Skin epidermis (tissue), 12 donors: ENCODE measurements at regions not wholly inside any gene's neighbourhood (a gene's known extent, or its start where the extent isn't known, plus 50 kb on each side); places are given as distances from the start of the nearest gene placed in this dataset.
"Not testable (repeated sequence)": the region's sequence is repeated elsewhere in the genome, so short reads cannot be mapped to it uniquely, and the experiment has no call there.

Experiments
- H3K27ac ChIP-seq, 21 experiments: fragments of 200-600 bp; sonication (generic) in 11 of 21; one replicate each; pipeline ENCODE4 v1.5.0; 2020; ENCODE audit warnings: mild to moderate bottlenecking in 3 of 21, inconsistent platforms in 2 of 21, moderate library complexity in 2 of 21
- H3K4me3 ChIP-seq, 7 experiments: fragments of 200-600 bp; sonication (generic) in 2 of 7; one replicate each; pipeline ENCODE4 v1.5.0; 2020; ENCODE audit warnings: inconsistent platforms in 2 of 7, mild to moderate bottlenecking in 2 of 7, moderate library complexity in 1 of 7

GRCh38 chr6:133092771-133093170 is 148.4 kb upstream of the EYA4 start:
- Histone ChIP-seq H3K4me3 (no peak overlapping the region), H3K27ac (no peak overlapping the region)

GRCh38 chr6:133093211-133093610 is 147.9 kb upstream of the EYA4 start:
- H3K4me3 ChIP-seq, H3K27ac ChIP-seq: not testable (repeated sequence)

GRCh38 chr6:133093956-133094355 is 147.2 kb upstream of the EYA4 start:
- Histone ChIP-seq H3K4me3 (no peak overlapping the region), H3K27ac (no peak overlapping the region)

- no peak overlapping the region for H3K4me3 ChIP-seq
- no peak overlapping the region for H3K27ac ChIP-seq
Measured at GRCh38 chr6:133097208-133097607, 143.9 kb upstream of the EYA4 start.

DNA sequence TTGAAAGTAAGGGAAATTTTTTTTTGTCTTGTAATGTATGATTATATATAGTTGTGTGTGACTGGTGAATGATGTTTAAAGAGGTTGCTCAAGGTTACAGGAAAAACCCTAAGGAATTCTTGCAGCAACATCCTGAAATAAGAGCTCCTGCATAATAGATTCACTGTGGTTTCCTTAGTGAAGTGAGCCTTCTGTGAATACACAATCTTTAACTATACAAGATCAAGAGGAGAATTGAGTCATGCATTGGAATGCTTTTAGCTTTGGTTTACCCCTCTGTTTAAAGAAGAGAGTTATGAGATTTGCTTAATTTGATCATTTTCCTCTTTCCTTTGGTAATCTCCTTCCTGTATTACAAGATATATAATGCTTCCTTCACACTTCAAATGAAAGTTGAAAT is 141.6 kb upstream of the EYA4 start:
- no peak overlapping the region for H3K4me3 ChIP-seq
- H3K27ac ChIP-seq = no peak overlapping the region

GRCh38 chr6:133100865-133101264 is 140.3 kb upstream of the EYA4 start:
- no peak overlapping the region for H3K27ac ChIP-seq
- no peak overlapping the region for H3K4me3 ChIP-seq

GRCh38 chr6:133101790-133102189 is 139.4 kb upstream of the EYA4 start:
- Histone ChIP-seq H3K4me3 (no peak overlapping the region), H3K27ac (no peak overlapping the region)

GRCh38 chr6:133106934-133107333 is 134.2 kb upstream of the EYA4 start:
- Histone ChIP-seq H3K4me3 (no peak overlapping the region), H3K27ac (no peak overlapping the region)

- Histone ChIP-seq H3K4me3 (no peak overlapping the region), H3K27ac (no peak overlapping the region)
Measured at GRCh38 chr6:133108419-133108818, 132.7 kb upstream of the EYA4 start.

GRCh38 chr6:133114973-133115372 is 126.2 kb upstream of the EYA4 start:
- Histone ChIP-seq H3K27ac (no peak overlapping the region), H3K4me3 (no peak overlapping the region)

DNA sequence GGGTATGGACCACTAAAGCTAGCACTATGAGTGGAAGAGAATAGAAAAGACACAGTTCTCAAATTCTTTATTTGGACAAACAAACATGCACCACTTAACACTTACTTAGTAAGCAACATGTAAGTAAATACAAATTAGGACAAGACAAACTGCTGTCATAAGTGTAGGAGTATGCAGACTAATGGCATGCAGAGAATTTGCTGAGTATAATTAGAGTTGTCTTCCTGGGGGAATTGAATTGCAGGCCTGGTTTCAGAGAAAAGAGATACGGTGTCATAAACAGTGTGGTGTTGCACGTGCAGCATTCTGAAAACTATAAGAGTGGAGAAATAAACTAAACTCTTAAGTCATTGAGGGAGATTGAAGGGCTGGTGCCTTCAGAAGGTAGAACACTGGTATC is 125.2 kb upstream of the EYA4 start:
- H3K4me3 ChIP-seq = no peak overlapping the region
- H3K27ac ChIP-seq = no peak overlapping the region

DNA sequence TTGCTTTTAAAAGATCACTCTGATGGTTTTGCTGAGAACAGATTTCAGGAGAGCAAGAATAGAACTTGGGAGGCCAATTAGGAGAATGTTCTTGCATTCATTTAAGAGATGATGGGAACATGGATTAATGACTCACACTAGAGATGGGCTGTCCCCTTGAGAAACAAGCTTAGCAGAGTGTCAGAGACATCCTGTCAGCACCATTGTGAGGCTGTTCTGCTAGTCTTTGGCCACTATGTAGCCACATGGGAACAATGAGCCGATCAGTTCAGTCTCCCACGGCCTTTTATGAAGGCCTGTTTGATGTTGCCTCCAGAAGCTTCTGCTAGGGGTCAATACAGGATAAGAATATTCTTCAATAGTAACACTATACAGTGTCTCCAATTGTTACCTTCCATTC is 113.0 kb upstream of the EYA4 start:
- H3K4me3 ChIP-seq = no peak overlapping the region
- H3K27ac ChIP-seq = no peak overlapping the region

DNA sequence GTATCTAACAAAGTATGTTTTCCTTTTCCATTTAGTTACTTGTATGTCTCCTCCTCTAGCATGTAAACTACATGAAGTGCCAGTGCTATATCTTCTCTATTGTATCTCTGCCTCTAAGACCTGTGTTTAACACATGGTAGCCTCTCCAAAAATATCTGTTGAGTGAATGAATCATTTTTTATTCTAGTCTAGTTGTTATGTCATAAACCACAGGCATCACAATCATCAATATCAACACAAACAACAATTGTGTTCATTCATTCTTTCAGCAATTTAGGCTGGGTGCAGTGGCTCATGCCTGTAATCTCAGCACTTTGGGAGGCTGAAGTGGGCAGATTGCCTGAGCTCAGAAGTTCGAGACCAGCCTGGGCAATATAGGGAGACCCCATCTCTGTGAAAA is 111.6 kb upstream of the EYA4 start:
- H3K27ac ChIP-seq = no peak overlapping the region
- no peak overlapping the region for H3K4me3 ChIP-seq

- Histone ChIP-seq H3K4me3 (no peak overlapping the region), H3K27ac (no peak overlapping the region)
Measured at GRCh38 chr6:133130863-133131262, 110.3 kb upstream of the EYA4 start.

DNA sequence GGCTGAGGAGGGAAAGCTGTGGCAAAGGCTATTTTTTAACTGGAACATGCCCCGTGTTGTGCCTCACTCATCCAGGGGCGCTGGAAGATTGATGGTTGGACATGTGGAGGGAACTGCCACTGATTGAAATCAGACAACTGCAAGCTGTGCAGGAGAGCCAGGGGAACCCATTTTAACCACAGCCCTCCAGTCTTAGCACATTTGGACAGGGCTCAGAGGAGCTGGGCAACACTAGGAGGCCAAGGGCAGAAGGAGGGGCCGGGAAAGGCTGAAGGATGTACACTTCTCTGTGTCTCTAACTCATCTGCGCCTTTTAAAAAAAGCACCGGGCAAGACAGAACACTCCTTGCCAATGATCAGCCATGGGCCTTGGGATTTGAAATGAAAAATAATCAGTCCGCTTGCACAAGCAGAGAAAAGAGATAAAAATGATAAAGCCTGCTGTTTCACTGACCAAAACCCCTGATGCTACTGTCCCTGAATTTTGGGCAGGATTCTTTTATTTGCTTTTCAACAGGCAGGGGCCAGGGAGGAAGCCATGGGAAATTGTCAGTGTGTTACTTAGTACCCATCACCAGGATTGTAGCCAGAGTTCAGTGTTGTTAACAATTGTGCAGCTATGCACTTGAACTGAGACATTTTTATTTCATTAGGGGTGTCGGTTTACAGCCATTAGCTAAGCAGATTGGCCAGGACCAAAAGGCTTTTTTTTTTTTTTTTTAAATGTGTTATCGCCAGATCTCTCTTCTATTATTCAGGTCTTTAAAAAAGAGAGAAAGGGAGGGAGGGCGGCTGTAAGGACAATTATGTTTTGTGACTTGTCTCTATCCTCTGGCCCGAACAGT is 109.3 kb upstream of the EYA4 start:
- H3K4me3 ChIP-seq = no peak overlapping the region
- H3K27ac ChIP-seq = no peak overlapping the region

DNA sequence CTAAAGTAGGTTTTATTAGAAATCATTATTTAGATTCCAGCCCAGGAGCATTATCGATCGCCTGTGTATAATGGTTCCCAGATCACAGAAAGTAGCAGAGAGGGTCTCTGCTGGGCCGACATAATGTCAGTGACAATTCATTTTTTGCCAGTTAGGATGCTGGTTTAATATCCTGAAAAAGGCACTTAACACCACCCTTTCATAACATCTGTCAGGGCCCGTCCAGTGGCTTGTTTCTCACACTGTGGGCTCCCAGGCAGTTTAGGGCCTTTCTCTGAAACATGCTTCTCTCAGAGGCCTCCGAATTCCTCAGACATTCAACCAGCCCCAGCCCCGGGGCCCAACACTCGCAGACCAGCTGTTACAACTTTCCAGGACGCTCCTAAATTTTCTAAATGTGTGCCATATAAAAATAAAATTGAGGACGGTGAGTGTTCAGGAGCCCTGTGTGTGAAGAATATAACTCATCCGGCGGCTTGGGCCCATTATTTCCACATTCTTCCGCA is 108.6 kb upstream of the EYA4 start:
- H3K4me3 ChIP-seq = no peak overlapping the region
- H3K27ac ChIP-seq = no peak overlapping the region

DNA sequence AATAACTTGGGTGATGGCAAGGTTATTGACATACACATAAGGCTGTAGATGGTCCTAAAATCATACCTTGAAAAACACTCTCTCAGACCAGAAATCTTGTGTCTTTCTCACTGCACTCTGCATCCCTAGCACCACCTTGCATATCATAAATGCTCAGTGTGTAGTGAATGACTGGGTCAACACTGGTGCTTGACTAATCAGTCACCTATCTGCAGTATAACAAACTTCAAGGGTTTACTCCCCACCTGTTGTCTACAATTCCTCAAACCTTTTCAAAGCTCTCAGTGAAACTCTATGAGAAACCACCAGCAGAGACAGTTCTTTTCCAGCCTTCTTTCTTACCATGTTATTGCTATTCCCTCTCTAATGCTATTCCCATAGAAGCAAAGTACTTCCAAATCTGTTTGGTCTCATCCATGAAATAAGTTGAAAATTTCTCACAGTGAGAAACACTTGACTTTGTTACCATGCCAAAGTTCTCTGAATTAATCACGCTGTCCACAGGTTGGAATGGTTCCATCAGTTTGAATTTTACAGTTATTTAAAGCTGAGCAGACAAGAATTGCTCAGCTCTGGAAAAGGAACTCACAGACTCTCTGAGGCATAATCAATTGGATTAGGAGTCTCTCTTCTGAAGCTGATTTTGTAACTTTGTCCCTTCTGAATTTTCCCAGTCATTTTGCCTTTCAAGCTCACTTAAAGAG is 104.8 kb upstream of the EYA4 start:
- no peak overlapping the region for H3K27ac ChIP-seq
- no peak overlapping the region for H3K4me3 ChIP-seq

GRCh38 chr6:133147470-133148184 is 93.5 kb upstream of the EYA4 start:
- not testable (repeated sequence) for H3K4me3 ChIP-seq, H3K27ac ChIP-seq

- no peak overlapping the region for H3K27ac ChIP-seq
- H3K4me3 ChIP-seq = no peak overlapping the region
Measured at GRCh38 chr6:133156689-133157088, 84.5 kb upstream of the EYA4 start.

DNA sequence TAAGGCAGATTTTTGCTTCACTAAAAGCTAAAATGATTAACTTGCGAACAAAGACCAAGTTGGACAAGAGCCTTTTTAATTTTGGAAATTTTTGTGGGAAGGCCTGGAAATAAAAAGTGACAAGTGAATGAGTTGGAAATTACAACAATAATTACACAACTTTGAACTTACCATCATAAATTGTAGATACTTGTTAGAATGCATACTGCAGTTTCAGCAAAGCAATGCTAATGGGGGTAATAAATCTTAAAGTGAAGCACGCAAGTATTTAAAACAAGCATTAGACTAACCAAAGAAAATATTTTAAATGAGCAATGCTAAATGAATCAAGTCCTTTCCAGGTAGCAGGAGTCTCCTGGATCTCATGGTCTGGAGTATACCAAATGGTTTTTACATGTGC is 83.2 kb upstream of the EYA4 start:
- no peak overlapping the region for H3K4me3 ChIP-seq

More for the DNA sequence above, 83.2 kb upstream of the EYA4 start:
- H3K27ac ChIP-seq = no peak overlapping the region
